SK-N-SH (cell line): ENCODE measurements at regions not wholly inside any gene's neighbourhood (a gene's known extent, or its start where the extent isn't known, plus 50 kb on each side); places are given as distances from the start of the nearest gene placed in this dataset.

ENCODE experiments used
- CHD2 ChIP-seq: fragments of 150-350 bp; IDR thresholded peaks from 2 replicates; pipeline ENCODE4 v1.6.1; 2018; ENCODE audit warnings: low read length; ENCODE audit not compliant: partially characterized antibody
- ELF1 ChIP-seq: IDR thresholded peaks from 2 replicates; pipeline ENCODE4 v1.4.0; 2012
- EP300 ChIP-seq, 2 experiments: IDR thresholded peaks; 2 replicates each; pipeline versions ENCODE4 v1.4.0 to v1.6.1; 2012; ENCODE audit warnings: borderline replicate concordance in 1 of 2, low read depth in 1 of 2, low read length in 1 of 2
- JUND ChIP-seq: IDR thresholded peaks from 2 replicates; pipeline ENCODE4 v1.4.0; 2012
- MXI1 ChIP-seq: IDR thresholded peaks from 2 replicates; pipeline ENCODE4 v1.6.1; 2012; ENCODE audit warnings: mild to moderate bottlenecking, low read depth, low read length, improper control_type of control experiment
- POLR2AphosphoS5 ChIP-seq: IDR thresholded peaks from 2 replicates; pipeline ENCODE4 v1.6.1; 2012; ENCODE audit warnings: low read depth, low read length
- YY1 ChIP-seq: IDR thresholded peaks from 2 replicates; pipeline ENCODE4 v1.4.0; 2012; ENCODE audit warnings: low read depth, mild to moderate bottlenecking
- TF ChIP-seq, protein P1 (sequence below): fragments of 200-600 bp; sonication (generic); IDR thresholded peaks from 2 replicates; pipeline ENCODE4 v1.6.1; 2017; ENCODE audit warnings: antibody characterized with exemption, mild to moderate bottlenecking, moderate library complexity

- TF ChIP-seq JUND (no peak), MXI1 (no peak), POLR2AphosphoS5 (no peak), EP300 (IDR thresholded peaks at IDR 0.05; ENCODE audit: borderline replicate concordance in 1 of 2, low read depth in 1 of 2, low read length in 1 of 2) (no peak), YY1 (no peak), CHD2 (no peak), ELF1 (no peak)
- TF ChIP-seq, protein P1, sequence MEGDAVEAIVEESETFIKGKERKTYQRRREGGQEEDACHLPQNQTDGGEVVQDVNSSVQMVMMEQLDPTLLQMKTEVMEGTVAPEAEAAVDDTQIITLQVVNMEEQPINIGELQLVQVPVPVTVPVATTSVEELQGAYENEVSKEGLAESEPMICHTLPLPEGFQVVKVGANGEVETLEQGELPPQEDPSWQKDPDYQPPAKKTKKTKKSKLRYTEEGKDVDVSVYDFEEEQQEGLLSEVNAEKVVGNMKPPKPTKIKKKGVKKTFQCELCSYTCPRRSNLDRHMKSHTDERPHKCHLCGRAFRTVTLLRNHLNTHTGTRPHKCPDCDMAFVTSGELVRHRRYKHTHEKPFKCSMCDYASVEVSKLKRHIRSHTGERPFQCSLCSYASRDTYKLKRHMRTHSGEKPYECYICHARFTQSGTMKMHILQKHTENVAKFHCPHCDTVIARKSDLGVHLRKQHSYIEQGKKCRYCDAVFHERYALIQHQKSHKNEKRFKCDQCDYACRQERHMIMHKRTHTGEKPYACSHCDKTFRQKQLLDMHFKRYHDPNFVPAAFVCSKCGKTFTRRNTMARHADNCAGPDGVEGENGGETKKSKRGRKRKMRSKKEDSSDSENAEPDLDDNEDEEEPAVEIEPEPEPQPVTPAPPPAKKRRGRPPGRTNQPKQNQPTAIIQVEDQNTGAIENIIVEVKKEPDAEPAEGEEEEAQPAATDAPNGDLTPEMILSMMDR, result no peak
These were observed 460.8 kb downstream of the KLF5 start for GRCh38 chr13:73519396-73520116.
